M059J (cell line): ENCODE measurements at regions not wholly inside any gene's neighbourhood (a gene's known extent, or its start where the extent isn't known, plus 50 kb on each side); places are given as distances from the start of the nearest gene placed in this dataset.
"Not testable (repeated sequence)": the region's sequence is repeated elsewhere in the genome, so short reads cannot be mapped to it uniquely, and the experiment has no call there.

Experiments
- DNase-seq: peaks from one replicate; pipeline ENCODE4 v3.0.0-alpha.2; 2012; ENCODE audit warnings: low read depth

DNA sequence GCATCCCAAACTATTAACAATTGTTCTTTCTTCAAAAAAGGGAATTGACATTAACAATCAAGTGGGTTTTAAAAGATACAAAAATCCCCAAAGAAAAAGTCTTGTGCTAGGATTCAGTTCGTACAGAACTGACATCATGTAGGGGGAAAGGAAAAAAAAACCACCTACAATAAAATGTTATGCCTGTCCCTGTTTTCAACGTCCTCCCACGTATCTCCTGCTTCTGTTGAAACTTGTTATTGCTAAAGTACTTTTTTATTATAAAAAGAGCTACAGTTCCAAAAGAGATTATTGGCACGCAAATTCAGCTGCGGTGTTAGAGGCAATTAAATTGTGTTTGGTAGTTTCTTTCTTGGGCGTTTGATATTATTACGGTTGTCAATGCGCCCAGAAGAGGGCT, 102.8 kb upstream of the PHACTR1 start:
- no peak for DNase-seq

DNA sequence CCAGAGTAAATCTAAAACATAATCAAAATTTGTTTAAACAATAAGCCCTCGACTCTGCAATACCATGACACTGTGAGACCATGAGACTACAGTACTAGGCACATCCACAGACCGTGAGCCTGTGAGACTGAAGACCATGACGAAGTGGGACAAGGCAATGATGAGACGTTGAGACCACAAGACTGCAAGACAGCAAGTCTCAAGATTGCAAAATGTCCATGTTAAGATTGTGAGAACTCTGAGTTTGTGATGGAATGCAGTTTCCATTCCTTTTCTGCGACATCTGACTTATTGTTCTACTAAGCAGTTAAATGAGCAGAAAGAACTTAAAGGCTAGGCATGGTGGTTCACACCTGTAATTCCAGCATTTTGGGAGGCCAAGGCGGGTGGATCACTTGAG, 102.1 kb upstream of the PHACTR1 start:
- no peak for DNase-seq

DNA sequence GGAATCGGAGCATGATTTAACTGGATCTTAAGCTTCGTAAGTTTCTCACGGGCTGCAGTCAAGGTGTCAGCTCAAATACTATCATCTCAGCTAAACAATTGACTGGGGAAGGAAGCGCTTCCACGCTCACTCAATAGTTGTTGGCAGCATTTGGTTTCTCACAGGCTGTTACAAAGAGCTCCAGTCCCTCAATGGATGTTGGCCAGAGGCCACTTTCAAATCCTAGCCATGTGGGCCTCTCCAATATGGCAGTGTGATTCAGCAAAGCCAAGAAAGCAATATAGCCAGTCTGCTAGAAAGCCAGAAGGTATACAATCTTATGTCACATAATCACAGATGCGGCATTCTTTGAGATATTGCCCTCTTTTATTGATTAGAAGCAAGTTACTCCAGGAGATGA, 98.3 kb upstream of the PHACTR1 start:
- DNase-seq: no peak

DNA sequence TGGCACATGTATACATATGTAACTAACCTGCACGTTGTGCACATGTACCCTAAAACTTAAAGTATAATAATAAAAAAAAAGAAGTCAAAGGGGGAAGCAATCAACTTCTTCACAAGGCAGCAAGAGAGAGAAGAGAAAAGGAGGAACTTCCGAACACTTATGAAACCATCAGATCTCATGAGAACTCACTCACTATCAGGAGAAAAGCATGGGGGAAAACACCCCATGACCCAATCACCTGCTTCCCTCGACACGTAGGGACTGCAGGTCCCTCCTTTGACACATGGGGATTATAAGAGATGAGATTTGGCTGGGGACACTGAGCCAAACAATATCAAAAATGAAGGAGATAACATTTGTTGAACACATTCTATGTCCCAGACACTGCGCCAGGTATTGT, 94.8 kb upstream of the PHACTR1 start:
- no peak for DNase-seq

DNA sequence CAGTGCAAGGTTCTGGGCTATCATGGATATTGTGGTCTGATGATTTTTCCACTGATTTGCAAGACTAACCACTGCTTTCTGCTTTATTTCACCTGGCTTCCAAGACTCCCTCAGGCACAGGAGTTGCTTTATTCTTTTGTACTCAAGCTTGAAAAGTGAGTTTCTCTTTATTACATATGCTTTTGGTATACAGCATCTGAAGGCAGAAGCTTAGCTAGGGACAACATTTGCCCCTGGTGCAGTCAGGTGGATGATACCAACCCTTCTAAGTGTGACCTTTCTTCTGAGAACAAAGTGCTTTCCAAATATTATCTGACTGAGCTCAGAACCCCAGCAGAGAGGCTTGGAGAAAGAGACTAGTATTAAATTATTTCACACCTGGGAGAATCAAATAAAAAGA, 94.0 kb upstream of the PHACTR1 start:
- DNase-seq: no peak

DNA sequence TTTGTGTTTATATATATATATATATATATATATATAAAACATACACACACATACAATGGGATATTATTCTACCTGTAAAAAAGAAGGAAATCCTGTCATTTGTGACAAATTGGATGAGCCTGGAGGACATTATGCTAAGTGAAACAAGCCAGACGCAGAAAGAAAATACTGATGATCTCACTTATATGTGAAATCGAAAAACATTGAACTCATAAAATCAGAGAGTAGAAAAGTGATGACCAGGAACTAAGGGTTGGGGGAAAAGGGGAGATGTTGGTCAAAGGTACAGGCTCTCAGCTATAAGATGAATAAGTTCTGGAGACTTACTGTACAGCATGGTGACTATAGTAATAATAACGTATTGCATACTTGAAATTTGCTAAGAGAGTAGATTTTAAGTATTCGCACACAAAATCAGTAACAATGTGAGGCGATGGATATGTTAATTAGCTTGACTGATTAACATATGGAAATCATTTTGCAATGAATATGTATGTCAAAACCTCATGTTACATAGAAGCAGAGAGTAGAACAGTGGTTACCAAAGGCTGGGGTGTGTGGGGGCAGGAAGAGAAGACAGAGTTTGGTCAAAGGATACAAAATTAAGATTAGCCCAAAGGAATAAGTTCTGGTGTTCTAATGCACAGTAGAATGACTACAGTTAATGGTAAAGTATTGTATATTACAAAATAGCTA, 92.3 kb upstream of the PHACTR1 start:
- DNase-seq: no peak

DNA sequence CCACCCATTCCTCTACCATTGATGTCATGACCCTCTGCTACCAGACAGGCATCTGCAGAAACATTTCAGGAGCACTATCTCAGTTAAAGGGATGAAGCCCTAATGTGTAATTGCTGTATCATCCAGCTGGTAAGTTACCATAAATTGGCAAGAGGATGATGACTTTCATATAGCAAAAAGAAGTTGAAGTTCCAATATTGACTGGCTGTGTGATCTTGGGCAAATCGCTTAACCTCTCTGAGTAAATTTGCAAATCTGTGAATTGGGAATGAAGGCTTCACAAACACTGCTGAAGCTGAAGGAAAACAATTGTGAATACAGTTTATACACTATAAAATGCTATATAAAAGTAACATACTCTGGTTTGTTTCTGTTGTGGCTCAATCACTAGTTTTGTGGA, 89.5 kb upstream of the PHACTR1 start:
- DNase-seq: no peak

DNA sequence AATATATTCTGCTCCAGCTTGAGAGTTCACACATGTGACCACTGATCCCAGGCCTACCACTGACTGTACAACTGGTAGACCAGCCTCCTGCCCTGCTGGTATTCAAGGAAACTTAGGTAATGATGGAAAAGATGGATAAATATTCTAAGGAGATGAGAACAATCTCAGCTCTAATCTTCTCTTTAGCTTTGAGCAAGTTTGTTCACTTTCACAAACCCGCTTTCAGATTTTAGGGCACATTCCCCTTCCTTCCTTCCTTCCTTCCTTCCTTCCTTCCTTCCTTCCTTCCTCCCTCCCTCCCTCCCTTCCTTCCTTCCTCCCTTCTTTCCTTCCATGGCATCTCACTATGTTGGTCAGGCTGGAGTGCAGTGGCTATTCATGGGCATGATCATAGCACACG, 88.2 kb upstream of the PHACTR1 start:
- no peak for DNase-seq

DNA sequence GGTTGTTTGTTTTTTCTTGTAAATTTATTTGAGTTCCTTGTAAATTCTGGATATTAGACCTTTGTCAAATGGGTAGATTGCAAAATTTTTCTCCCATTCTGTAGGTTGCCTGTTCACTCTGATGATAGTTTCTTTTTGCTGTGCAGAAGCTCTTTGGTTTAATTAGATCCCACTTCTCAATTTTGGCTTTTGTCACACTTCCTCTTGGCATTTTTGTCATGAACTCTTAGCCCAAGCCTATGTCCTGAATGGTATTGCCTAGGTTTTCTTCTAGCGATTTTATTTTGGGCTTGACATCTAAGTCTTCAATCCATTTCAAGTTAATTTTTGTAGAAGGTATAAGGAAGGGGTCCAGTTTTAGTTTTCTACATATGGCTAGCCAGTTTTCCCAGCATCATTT, 82.8 kb upstream of the PHACTR1 start:
- DNase-seq: not testable (repeated sequence)

DNA sequence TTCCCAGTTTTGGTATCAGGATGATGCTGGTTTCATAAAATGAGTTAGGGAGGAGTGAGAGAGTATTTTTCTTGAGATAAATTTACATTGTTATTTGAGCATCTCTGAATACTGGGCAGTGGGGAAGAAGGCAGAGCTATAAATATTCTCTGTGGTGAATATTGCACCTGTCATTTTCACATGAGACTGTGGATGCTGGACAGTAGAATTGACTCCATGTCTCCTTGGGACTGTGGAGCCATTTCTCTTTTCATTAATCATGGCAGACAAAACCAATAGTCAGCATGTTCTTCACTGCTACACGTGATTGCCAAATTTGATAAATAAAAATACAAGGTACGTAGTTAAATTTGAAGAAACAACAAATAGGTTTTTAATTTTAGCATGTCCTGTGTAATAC, 81.2 kb upstream of the PHACTR1 start:
- DNase-seq: no peak

DNA sequence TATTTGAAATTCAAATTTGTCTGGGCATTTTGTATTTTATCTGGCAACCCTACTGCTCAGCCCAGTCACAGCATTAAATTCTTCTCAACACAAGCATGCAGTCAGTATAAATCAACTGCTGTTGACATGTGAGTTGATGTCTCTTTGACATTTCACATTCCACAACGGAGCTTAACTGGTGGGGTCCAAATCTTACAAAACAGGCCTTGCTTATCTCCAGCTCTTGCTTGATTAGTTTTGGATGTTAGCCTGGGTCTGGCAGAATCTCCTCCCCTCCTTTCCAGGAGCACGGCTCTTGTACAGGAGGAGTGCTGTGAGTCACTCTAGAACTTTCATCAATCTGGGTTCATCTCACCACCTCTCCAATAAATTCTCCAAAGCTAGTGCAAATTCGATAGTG, 80.8 kb upstream of the PHACTR1 start:
- peak; percentile 49 for DNase-seq

DNA sequence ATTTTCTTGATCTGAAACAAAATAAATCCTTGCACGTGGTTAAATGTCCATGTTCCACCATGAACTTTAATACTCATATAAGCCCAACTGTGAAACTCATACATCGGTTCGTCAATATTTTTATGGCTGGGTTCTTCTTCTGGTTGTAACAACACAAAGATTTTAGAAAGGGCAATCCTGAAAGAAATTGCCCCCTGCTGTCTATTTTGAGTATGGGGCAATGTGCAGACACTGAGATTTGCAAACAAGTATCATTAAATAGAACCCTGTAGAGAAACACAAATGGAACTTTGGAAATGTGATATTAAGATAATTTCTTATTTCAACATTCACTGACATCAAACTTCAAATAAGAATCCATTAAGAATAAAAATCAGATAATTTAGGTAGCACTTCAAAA, 80.2 kb upstream of the PHACTR1 start:
- no peak for DNase-seq

DNA sequence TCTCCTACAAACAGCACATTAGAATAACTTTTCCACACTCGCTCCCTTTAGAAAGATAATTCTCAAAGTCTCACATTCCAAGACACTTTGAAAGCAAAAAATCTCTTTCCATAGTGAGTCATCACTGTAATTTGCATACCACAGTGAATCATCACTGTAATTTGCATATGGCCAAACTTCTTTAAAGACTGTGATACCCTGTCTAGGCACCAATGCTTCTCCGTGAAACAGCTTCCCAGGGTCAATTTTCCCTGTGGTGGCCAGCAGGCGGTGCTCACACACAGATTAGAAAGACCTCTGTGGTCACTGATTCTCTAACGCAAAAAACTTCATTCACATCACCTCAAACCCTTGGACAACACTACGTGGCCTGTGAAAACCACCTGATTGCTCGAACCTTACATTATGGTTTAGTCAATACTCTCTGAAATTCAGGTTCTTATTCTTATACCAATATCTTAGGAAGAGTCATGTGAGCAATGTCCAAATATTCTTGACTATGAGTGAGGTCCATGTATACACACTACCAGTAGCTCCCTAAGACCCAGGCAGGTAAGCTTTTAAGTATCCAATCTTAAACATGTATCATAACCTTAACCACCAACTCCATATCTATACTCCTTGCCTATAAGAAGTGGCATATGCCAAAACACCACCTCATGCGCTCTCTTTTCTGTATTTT, 78.5 kb upstream of the PHACTR1 start:
- DNase-seq: peak; percentile 90

DNA sequence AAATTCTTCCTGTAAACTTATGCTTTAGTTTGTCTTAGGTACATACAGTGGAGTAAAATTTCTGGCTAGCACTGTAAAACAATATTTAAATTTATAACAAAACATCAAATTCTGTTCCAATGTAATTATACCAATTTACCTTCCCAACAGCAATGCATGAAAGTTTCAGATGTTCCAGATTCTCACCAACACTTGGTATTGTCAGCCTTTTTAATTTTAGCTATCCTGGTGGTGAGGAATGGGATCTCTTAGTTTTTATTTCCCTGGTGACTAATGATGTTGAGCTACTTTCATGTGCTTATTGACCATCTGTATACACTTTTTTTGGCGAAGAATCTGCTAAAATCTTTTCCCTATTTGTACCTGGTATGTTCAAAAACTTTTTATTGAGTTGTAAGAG, 76.1 kb upstream of the PHACTR1 start:
- DNase-seq: no peak

DNA sequence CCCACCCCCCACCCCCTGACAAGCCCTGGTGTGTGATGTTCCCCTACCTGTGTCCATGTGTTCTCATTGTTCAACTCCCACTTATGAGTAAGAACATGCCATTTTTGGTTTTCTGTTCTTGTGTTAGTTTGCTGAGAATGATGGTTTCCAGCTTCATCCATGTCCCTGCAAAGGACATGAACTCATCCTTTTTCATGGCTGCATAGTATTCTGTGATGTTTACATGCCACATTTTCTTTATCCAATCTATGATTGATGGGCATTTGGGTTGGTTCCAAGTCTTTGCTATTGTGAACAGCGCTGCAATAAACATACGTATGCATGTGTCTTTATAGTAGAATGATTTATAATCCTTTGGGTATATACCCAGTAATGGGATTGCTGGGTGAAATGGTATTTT, 74.8 kb upstream of the PHACTR1 start:
- not testable (repeated sequence) for DNase-seq

DNA sequence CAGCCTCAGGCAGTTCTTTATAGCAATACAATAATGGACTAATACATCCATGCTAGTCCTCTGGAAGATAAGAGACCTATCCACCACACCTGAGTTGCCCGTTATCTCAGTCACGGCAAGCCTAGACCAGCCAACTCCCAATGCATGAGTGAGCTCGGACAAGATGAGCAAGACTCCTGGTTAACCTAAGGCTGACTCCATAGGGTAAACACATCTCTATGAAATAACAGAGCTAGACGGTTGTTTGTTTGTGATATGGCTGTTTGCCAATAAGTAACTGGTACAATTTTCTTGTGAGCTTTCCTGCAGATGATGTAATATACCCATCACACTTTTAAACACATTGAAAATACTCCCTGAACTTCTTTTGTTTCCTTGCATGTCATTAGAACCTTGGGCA, 70.6 kb upstream of the PHACTR1 start:
- no peak for DNase-seq

DNA sequence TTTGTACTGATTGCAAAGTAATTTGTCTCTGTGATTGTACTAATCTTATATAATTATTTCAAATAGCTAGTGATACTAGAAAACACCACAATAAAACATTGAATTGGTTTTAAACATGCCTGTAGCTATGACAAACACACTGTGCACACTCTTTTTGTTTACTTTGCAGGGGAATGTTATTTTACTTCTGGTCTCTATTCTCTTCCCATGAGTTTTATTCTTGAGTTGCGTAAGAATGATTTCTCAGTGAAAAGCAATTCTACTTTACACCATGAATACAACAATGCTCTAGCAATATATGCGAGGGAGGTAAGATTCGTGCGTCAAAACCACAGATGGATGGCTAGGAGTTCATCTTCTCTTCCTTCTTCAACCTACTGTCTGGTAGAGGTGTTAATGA, 68.4 kb upstream of the PHACTR1 start:
- no peak for DNase-seq

DNA sequence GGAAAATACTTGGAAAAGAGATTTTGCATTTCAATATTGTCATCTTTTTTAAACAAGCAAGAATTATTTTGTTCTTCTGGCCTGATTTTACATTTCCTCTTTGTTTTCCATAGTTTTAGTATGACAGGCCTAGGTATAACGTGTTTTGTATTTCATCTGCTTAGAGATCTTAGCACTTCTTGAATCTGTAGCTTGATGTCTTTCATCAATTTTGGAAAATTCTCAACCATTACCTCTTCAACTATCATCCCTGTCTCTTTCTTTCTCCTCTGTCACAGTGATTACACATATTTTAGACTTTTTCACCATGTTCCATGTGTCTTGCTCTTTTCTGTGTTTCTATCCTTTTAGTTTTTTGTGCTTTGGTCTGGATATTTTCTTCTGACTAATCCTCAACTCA, 67.2 kb upstream of the PHACTR1 start:
- DNase-seq: no peak

DNA sequence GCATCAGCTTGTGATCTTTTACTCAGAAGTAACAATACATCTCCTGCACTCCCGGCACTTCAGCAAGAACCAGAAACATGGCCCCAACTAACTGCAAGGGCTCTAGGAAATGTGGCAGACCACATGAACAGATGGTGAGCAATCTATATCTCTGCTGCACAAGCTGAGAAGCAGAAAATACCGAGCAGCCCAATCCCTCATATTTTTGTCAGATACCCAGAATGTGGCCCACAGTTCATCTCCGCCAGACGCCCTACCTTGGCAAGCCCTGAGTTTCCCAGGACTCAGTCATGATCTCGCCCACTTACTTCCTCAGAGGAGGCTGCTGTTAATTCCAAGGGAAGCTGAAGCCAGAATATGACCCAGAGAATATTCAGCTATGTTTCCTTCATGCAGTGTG, 63.1 kb upstream of the PHACTR1 start:
- DNase-seq: no peak

DNA sequence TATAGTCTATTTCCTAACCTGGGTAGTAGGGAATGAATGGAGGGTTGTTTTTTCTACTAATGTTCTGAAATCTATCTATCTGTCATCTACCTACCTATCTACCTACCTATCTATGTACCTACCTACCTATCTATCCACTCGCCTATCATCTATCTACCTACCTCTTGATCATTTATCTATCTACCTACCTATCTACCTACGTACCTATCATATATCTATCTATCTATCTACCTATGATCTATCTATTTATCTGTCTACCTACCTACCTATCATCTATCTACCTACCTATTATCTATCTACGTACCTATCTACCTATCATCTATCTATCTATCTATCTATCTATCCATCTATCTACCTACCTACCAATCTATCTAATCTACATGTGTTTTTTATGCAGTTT, 62.5 kb upstream of the PHACTR1 start:
- no peak for DNase-seq

DNA sequence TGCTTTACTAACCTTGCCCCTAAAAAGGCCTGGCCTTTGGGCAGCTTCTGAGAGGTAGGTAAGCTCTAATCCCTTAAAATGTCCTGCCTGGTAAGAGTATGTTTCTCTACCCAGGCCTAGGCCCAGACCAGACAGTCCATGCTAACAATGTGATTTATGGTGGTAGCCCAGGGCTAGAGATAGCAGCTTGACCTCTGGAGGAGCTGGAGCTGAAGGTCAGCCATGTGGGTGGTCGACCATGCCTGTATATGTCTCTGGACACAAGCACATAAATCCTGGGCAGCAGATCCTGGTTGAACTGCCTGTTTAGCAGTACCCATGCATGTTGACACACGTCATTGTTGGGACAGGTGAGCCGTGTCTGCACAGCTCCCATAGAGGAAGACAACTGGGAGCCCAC, 62.1 kb upstream of the PHACTR1 start:
- DNase-seq: no peak

DNA sequence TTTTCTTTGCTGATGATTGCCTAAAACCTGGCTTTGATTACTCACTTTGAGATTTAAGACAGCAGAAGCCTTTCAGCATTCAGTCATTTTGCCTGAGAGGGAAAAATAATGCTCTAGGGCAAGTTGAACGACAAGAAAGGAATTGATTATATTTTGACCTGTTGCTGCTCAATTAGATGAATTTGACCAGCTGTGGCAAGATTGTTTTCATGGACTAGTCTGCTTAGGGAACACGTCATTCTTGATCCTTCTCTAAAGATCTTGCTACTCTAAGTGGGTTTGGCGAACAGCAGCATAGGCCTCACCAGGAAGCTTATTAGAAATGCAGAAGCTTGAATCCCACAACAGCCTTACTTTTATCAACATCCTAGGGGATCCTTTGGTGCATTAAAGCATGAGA, 59.7 kb upstream of the PHACTR1 start:
- no peak for DNase-seq

DNA sequence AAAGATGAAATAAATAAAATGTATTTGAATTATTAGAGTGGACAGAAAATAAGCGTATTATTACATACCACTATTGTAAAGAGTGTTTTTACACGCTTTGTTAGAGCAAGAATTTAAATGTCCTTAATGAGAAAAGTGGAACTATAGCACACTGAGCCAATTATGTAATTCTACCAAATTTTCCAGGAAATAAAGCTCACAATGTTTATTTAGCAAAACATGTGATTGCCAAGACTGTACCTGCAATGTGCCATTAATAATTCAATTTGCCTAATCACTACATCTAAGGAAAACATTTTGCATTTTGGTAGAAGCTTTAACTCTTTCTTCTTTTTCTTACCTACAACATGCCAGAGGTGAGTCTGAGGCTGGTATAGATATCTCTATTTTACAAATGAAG, 58.7 kb upstream of the PHACTR1 start:
- DNase-seq: no peak
